ENCODE measurements at regions not wholly inside any gene's neighbourhood (a gene's known extent, or its start where the extent isn't known, plus 50 kb on each side); places are given as distances from the start of the nearest gene placed in this dataset.

- TF ChIP-seq CTCF (optimal IDR thresholded peaks at IDR 0.05 in 1 of 3, IDR thresholded peaks at IDR 0.05 in 1 of 3, conservative IDR thresholded peaks at IDR 0.05 in 1 of 3; ENCODE audit: extremely low read depth in 1 of 3, insufficient read depth in 2 of 3, low read length in 3 of 3) (no peak), EZH2 (IDR thresholded peaks at IDR 0.05; ENCODE audit: low read length) (no peak)
Measured at GRCh38 chr12:46443594-46444263, 71.2 kb upstream of the SLC38A2 start.

Data from keratinocyte (primary cell).